ENCODE measurements at regions not wholly inside any gene's neighbourhood (a gene's known extent, or its start where the extent isn't known, plus 50 kb on each side); places are given as distances from the start of the nearest gene placed in this dataset.

- H3K14ac ChIP-seq (ENCODE audit: insufficient read depth, low read length): no peak overlapping the region
- H4K20me1 ChIP-seq (ENCODE audit: control insufficient read depth, insufficient read depth, insufficient read length): no peaks in the 10 kb centered on the region
- H3K18ac ChIP-seq (ENCODE audit: insufficient read length, low read depth, low read length): no peak overlapping the region
- H3K23me2 ChIP-seq (ENCODE audit: insufficient read length, low read depth, low read length, poor library complexity, severe bottlenecking): no peaks in the 10 kb centered on the region
- H2BK20ac ChIP-seq (ENCODE audit: low read depth, low read length, poor library complexity, severe bottlenecking): no peak overlapping the region
- H3K9me3 ChIP-seq (ENCODE audit: control insufficient read depth, low read depth, low read length): no peaks in the 10 kb centered on the region
- H2BK12ac ChIP-seq (ENCODE audit: insufficient read length, low read depth, low read length): no peak overlapping the region
- H4K91ac ChIP-seq (ENCODE audit: insufficient read length, low read depth, low read length): no peak overlapping the region
- H3K27ac ChIP-seq (ENCODE audit: insufficient read length, low read depth, low read length): no peak overlapping the region
- H3K27ac Mint-ChIP-seq: no peak overlapping the region
- no peak overlapping the region for H3K9ac ChIP-seq (ENCODE audit: extremely low read depth, insufficient read length, low read length)
- no peaks in the 10 kb centered on the region for H3K27me3 ChIP-seq (ENCODE audit: insufficient read depth, low read length)
- peaks cover 9 to 11% of the 10 kb centered on the region in 2 experiments; a peak in 3 of 5 replicates for H3K9me3 Mint-ChIP-seq
- no peaks in the 10 kb centered on the region for H3K79me2 ChIP-seq (ENCODE audit: insufficient read depth, low read length)
- no peak overlapping the region for H3K56ac ChIP-seq (ENCODE audit: insufficient read length, low read depth, low read length)
- H3K4me3 Mint-ChIP-seq: no peak overlapping the region
- H2BK120ac ChIP-seq (ENCODE audit: low read depth, low read length, poor library complexity, severe bottlenecking): no peak overlapping the region
- no CpG with 5 or more reads among the region's 8 CpGs for WGBS (ENCODE audit: extremely low coverage, insufficient read length, low lambda C conversion rate)
- no peak overlapping the region for H2BK5ac ChIP-seq (ENCODE audit: insufficient read length, low read length)
- H4K5ac ChIP-seq (ENCODE audit: insufficient read length, low read depth, low read length): no peak overlapping the region
- H3K4me1 Mint-ChIP-seq: peaks cover 0 to 5% of the 10 kb centered on the region in 2 experiments; a peak in 2 of 4 replicates
- H3K4me1 ChIP-seq (ENCODE audit: insufficient read depth, low read length): no peaks in the 10 kb centered on the region; the same call in 1 of the 2 replicates
- H2AFZ ChIP-seq (ENCODE audit: low read length): no peak overlapping the region
- no peak overlapping the region for H4K8ac ChIP-seq (replicated peaks; ENCODE audit: insufficient read length, low read depth, low read length)
- peaks cover 0 to 9% (median 0%) of the 10 kb centered on the region in 3 experiments; a peak in 5 of 7 replicates for H3K36me3 Mint-ChIP-seq (ENCODE audit: insufficient read depth in 1 of 3, low read depth in 3 of 3)
- no peak overlapping the region for H3K4ac ChIP-seq (ENCODE audit: low read depth, low read length)
- no peak for TF ChIP-seq CTCF (conservative IDR thresholded peaks at IDR 0.05)
- no peak overlapping the region for H3T11ph ChIP-seq (ENCODE audit: low read length)
- no peak overlapping the region for H3K4me2 ChIP-seq (ENCODE audit: insufficient read depth, insufficient read length, low read length)
- no peak overlapping the region for H2AK5ac ChIP-seq (ENCODE audit: insufficient read length, low read length)
- DNase-seq: no peak
- no peak overlapping the region for H3K23ac ChIP-seq (ENCODE audit: insufficient read length, low read depth, low read length)
- no peaks in the 10 kb centered on the region for H3K79me1 ChIP-seq (ENCODE audit: insufficient read depth, low read depth, low read length, poor library complexity, severe bottlenecking)
- no peak overlapping the region for H2BK15ac ChIP-seq (ENCODE audit: low read depth, low read length)
- no peaks in the 10 kb centered on the region; the same call in 1 of the 2 replicates for H3K27me3 Mint-ChIP-seq (ENCODE audit: low read depth)
Observed at GRCh38 chr10:33952692-33953360, 618.4 kb upstream of the NRP1 start.

Measured in H9 (cell line).